AG08396 (cell line): ENCODE measurements at regions not wholly inside any gene's neighbourhood (a gene's known extent, or its start where the extent isn't known, plus 50 kb on each side); places are given as distances from the start of the nearest gene placed in this dataset.
"Not testable (repeated sequence)": the region's sequence is repeated elsewhere in the genome, so short reads cannot be mapped to it uniquely, and the experiment has no call there.

Experiments used
- DNase-seq: peaks from one replicate; pipeline ENCODE4 v3.0.0; 2012; ENCODE audit warnings: low spot score, mixed read lengths

GRCh38 chr5:12757035-12757434 lies 852.8 kb upstream of the CTNND2 start:
- DNase-seq, result no peak

GRCh38 chr5:12745537-12745936 lies 841.3 kb upstream of the CTNND2 start:
- no peak for DNase-seq

DNA sequence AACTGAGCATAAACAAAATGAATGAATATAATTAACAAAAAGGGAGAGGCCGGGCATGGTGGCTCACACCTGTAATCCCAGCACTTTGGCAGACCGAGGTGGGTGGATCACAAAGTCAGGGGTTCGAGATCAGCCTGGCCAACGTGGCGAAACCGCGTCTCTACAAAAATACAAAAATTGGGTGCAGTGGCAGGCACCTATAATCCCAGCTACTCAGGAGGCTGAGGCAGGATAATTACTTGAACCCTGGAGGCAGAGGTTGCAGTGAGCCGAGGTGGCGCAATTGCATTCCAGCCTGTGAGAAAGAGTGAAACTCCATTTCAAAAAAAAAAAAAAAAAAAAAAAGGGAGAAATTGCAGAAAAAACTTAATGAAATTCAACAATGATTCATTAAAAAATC lies 839.3 kb upstream of the CTNND2 start:
- DNase-seq, result no peak

DNA sequence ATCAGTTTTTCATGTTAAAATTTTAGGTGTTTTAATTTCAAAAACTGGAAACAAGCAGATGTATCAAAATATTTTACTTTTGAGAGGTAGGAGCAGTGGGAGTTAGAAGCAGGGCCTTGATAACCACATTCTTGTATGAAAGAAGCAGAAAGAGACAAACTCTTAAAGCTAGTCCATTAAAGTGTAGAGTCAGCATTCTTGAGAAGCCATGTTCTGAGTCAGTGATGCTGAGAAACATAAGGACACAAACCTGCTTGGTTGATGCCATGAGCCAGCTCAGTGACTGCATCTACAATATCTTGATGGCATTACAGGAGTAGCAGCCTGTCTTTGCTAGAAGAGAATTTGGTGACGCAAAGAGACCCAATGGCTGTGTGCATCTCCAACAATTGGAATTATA lies 826.1 kb upstream of the CTNND2 start:
- no peak for DNase-seq

DNA sequence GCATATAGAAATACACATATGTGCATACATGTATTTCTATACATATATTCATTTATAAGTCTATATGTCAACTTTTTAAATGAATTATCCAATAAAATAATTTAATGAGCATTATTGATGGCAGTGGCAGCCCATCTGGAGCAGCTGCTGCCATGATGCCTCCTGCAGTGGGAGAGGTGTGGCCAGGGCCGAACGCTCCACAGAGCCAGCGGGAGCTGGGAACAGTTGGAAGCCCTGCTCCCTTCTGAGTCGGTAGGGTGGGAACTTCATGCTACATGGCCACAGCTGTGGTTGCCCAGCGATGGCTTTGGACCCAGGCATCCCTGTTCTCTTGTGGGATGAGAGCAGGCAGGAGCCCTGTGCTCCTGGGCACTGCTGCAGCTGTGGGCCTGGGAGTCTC lies 812.4 kb upstream of the CTNND2 start:
- no peak for DNase-seq

GRCh38 chr5:12707560-12707959 lies 803.3 kb upstream of the CTNND2 start:
- no peak for DNase-seq

DNA sequence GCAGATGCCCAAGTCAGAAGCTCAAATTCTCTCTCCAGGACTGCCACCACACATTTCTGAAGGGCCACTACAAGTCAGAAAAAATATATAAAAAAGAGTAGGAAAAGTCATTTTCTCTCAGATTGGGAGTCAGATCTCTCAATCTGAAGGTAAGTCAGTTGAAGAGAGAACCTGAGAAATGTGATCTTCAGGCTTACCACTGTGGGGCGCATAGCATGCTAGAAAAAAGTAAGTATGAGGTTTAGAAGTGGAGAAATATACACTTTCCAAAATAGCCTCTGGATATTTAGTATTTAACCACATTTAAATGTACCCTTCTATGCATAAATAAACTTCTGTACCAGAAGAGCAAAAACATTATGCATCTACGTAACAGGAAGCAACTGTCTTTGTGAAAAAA lies 800.7 kb upstream of the CTNND2 start:
- no peak for DNase-seq

DNA sequence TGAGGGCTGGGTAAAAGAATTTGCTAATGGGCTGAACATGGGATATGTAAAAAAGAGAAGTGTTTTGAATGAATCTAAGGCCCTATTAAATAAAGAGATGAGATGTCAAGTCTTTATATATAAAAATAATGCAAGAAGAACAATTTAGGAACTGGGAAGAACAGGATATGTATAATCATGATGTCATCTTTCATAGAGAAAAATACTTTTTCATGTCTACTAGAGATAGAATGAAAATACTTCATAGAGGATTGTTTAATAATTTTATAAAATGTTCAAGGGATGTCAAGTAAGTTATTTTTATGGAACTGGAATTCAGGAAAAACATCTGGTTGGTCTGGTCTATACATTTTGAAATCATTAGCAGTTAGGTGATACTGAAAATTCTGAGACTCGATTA lies 799.0 kb upstream of the CTNND2 start:
- DNase-seq, result no peak

- DNase-seq, result no peak
Observed at GRCh38 chr5:12695651-12696050, 791.4 kb upstream of the CTNND2 start.

DNA sequence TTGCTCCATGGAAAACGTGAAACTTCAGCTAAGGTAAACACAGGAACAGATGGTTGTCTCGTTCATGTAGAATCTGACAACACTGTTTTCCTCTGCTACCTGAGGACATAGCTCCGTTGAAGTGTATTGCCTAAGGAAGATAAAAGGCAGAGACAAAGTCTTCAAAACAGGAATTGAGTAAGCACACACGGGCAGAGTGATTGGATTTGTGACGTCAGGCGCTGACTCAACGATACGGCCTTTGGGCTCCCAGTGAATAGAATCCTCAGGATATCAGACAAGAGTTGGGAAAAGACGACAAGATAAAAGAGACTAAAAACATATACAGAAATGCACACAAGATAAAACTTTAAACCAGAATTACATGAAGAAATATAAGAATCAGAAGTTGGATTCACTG lies 787.1 kb upstream of the CTNND2 start:
- DNase-seq, result no peak

DNA sequence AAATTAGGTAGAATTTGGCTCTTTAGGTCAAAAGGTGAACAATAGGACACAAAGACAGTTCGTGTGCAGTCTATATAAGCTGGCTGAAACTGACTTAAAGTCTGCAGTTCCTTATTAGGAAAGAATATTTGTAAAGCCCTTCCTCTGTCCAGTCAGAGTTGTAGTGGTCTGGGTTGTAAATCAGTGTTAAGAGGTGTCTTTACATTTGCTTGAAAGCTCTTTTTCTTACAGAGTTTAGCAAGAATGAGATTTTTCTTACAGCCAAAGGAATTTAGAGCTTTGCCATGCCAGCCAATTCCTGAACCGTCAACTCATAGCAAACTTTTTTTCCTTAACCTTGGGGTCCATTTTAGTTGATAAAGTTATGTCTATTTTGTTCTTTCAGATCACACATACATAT lies 786.1 kb upstream of the CTNND2 start:
- no peak for DNase-seq

DNA sequence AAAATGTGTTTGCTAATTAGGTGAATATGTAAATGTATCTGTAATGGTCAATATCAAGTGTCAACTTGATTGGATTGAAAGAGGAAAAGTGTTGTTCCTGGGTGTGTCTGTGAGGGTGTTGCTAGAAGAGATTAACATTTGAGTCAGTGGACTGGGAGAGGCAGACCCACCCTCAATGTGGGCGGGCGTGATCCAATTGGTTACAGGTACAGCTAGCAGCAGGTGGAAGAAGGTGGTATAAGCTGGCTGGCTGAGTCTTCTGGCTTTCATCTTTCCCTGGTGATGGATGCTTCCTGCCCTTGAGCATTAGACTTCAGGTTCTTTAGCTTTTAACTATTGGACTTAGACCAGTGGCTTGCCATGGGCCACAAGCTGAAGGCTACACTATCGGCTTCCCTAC lies 779.0 kb upstream of the CTNND2 start:
- DNase-seq, result no peak

DNA sequence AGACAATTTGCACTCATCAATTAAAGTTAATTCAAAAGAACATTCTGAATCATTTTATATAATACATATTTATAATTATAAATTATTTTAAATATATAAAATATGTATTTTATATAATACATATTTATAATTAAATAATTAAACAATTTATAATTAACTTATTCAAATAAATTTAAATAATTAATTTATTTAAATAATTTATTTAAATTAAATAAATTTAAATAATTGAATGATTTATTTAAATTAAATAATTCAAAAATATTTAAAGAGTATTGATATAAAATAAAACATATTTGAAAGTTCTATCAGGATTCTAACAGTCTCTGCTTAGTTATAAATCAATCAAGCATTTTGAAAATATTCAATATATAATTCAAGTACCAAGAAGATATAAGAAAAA lies 775.5 kb upstream of the CTNND2 start:
- no peak for DNase-seq

GRCh38 chr5:12675959-12676358 lies 771.7 kb upstream of the CTNND2 start:
- no peak for DNase-seq

- DNase-seq, result no peak
Observed at GRCh38 chr5:12672141-12672540, 767.9 kb upstream of the CTNND2 start.

GRCh38 chr5:12669326-12669725 lies 765.1 kb upstream of the CTNND2 start:
- no peak for DNase-seq

DNA sequence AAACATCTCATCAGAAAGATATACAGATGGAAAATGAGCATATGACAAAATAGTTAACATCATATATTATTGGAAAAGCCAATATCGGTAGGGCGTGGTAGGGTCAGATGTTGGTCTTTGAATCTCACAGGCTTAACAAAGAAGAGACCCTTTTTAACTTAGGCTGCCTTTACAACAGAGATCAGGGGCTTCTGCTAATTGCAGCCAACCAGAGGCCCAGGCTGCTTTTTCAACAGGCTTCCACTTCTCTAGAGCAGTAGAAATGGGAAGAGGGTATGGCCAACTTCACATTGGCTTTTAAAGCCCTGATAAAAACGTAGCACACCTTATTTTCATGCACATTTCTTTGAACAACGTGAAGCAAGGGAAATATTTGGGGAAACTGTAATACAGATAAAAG lies 764.3 kb upstream of the CTNND2 start:
- no peak for DNase-seq

GRCh38 chr5:12667818-12668217 lies 763.6 kb upstream of the CTNND2 start:
- not testable (repeated sequence) for DNase-seq

DNA sequence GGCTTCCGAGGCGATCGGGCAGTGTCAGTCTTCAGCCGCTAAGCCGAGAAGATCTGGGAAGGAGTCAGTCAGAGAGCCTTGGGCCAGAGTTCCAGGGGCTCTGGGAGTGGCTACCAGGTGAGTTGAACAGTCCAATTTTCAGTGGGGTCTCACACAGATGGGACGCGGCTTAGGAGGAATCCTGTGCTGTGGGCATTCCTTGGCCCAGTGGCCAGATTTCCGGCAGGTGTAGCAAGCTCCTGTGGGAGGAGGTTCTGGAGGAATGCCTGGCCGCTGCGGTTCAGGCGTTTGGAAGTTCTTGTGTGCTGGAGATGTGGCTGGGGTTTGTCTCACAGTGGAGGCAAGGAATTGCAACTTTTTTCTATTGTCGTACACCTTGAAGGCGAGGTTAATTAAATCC lies 761.5 kb upstream of the CTNND2 start:
- not testable (repeated sequence) for DNase-seq

DNA sequence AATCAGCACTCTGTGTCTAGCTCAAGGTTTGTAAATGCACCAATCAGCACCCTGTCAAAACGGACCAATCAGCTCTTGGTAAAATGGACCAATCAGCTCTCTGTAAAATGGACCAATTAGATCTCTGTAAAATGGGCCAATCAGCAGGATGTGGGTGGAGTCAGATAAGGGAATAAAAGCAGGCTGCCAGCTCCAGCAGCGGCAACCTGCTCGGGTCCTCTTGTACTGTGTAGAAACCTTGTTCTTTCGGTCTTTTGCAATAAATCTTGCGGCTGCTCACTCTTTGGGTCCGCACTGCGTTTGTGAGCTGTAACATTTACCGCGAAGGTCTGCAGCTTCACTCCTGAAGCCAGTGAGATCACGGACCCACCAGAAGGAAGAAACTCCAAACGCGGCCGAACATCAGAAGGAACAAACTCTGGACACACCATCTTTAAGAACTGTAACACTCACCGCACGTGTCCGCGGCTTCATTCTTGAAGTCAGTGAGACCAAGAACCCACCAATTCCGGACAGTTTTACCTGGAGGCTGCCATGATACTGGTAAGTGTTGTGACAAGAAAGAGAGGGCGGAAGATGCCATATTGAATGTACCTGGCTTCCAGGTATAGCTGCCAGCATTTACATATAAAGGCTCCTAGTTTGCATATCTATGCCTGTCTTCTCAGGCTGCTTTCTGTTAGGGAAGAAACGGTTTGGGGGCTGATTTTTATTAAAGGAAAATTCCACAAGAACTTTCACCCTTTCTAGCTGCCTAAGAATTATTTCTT lies 758.5 kb upstream of the CTNND2 start:
- DNase-seq, result no peak

GRCh38 chr5:12661617-12662370 lies 757.5 kb upstream of the CTNND2 start:
- DNase-seq, result no peak

DNA sequence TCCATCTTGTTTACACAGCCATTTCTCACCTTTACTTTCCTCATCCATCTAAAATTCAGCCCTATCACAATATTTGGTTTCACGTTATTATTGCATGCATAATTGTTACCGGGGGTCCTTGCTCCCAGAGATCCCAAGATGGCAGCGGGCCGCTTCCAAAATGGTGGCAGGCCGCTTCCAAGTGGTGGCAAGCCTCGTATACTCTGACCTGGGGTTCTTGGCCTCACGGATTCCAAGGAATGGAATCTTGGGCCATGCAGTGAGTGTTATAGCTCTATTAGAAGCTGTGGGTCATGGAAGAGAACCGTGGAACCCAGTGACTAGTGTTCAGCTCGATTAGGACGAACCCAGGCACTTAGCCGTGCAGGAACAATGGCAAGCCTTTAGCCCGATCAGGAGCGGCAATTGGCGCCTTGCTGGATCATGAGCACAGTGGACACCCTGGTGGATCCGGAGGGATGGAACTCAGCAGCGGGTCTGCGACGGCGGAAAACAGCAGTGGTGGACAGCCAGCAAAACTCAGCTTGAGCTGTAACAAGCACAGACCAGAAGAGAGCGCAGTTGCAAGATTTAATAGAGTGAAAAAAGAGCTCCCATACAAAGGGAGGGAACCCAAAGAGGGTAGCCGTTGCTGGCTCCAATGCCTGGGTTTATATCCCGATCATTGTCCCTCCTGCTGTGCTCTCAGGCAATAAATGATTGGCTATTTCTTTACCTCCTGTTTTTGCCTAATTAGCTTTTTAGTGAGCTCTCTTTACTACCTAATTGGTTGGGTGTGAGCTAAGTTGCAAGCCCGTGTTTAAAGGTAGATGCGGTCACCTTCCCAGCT lies 756.2 kb upstream of the CTNND2 start:
- DNase-seq, result not testable (repeated sequence)

DNA sequence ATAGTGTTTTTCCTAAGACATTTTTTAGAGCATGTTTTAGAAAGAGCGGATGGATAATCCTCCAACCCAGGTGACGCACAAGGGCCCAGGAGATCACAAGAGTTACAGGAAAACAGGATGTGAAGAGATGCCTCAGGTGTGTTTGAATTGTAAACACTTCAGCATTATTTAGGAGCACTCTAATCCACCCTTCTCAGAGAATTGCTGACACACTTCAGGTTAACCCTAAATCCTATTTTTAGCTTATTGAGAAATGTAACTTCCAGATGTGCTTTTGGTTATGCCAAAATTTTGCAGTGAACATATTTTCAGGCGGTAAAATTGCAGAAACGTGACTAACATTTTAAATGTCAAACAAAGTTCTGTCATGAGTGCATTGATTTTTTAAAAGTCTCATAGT lies 755.4 kb upstream of the CTNND2 start:
- no peak for DNase-seq
